Psoas muscle (tissue), 7 donors: ENCODE measurements at regions not wholly inside any gene's neighbourhood (a gene's known extent, or its start where the extent isn't known, plus 50 kb on each side); places are given as distances from the start of the nearest gene placed in this dataset.
A peak's percentile ranks its signal among the peaks of the same experiment; 100 is the strongest.

Experiments
- ATAC-seq, 4 donors: fragments of 200-7000 bp; cut with Tn5 transposase; one replicate each; pipeline ENCODE4 v1.9.1; 2020; ENCODE audit warnings: moderate library complexity in 3 of 4, mild to moderate bottlenecking in 2 of 4
- DNase-seq, 2 donors: peaks; one replicate each; pipeline ENCODE4 v3.0.0-alpha.2; 2020
- H3K27ac ChIP-seq: fragments of 200-600 bp; one replicate; pipeline ENCODE4 v1.8.0; 2022
- H3K27me3 ChIP-seq, 3 donors: fragments of 200-600 bp in 1 of 3; one replicate each; pipeline versions ENCODE4 v1.6.1 to v1.8.0; 2013 to 2022; ENCODE audit warnings: low read length in 2 of 3, mild to moderate bottlenecking in 2 of 3, moderate library complexity in 1 of 3; ENCODE audit not compliant: insufficient read depth in 3 of 3
- H3K36me3 ChIP-seq, 2 donors: fragments of 200-600 bp in 1 of 2; one replicate each; pipeline versions ENCODE4 v1.6.1 to v1.8.0; 2013 to 2022; ENCODE audit warnings: low read depth in 1 of 2, mild to moderate bottlenecking in 1 of 2, moderate library complexity in 1 of 2; ENCODE audit not compliant: insufficient read depth in 1 of 2
- H3K4me1 ChIP-seq: fragments of 200-600 bp; one replicate; pipeline ENCODE4 v1.8.0; 2022
- H3K4me3 ChIP-seq: fragments of 200-600 bp; one replicate; pipeline ENCODE4 v1.8.0; 2022; ENCODE audit warnings: mild to moderate bottlenecking
- H3K9me3 ChIP-seq: fragments of 200-600 bp; one replicate; pipeline ENCODE4 v1.8.0; 2022
- WGBS, 3 donors: extraction: QIAGEN DNeasy Blood & Tissue Kit; methylation state at CpG; one replicate each; pipeline versions ENCODE4 v1.1.6 to v1.1.7; 2013; 5-methylcytosine and 5-hydroxymethylcytosine counted together
- intact Hi-C, 2 donors: fragments of 100-400 bp; cut with DNase I; formaldehyde crosslinking; loops; one replicate each; pipeline versions ENCODE4 v1.11.0 to v1.14.2; 2022
- TF ChIP-seq, protein P1 (sequence below): fragments of 200-600 bp; IDR thresholded peaks from one replicate; pipeline ENCODE4 v1.8.0; 2022; ENCODE audit warnings: antibody characterized with exemption
- donor health status: healthy with polysubstance abuse.
- donor health status: DM: no; HTN: no; CAD: no; lungs with moderate emphysema.
- donor health status: Bipolar disorder and iron deficiency.
- donor health status: healthy.
- donor health status: DM: yes; HTN: yes; CAD: no.
- donor health status: DM: no; HTN: no; CAD: no.
- donor health status: DM: yes; HTN: yes; CAD: no.

DNA sequence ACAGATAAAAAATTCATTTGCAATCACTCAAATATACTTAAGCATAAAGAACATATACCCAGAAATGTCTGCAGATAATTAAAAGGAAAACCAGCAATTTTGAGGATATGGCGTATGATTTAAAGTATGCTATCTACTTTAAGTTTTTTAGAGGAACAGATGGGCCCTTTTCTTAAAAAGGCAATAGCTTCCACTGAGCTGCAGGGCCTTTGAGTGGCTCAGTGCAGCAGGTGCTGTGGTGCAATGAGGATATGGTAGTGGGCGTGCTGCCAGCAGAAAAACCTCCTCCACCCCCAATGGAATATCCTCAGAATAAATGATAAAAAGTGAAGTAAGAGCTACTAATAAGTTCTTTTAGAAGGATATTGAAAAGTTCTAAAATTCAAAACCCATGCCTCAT is 814.5 kb downstream of the MTRR start:
- H3K4me1 ChIP-seq = no peaks in the 10 kb centered on the region
- H3K4me3 ChIP-seq = no peak overlapping the region
- H3K27me3 ChIP-seq = no peaks in the 10 kb centered on the region
- TF ChIP-seq, protein P1, sequence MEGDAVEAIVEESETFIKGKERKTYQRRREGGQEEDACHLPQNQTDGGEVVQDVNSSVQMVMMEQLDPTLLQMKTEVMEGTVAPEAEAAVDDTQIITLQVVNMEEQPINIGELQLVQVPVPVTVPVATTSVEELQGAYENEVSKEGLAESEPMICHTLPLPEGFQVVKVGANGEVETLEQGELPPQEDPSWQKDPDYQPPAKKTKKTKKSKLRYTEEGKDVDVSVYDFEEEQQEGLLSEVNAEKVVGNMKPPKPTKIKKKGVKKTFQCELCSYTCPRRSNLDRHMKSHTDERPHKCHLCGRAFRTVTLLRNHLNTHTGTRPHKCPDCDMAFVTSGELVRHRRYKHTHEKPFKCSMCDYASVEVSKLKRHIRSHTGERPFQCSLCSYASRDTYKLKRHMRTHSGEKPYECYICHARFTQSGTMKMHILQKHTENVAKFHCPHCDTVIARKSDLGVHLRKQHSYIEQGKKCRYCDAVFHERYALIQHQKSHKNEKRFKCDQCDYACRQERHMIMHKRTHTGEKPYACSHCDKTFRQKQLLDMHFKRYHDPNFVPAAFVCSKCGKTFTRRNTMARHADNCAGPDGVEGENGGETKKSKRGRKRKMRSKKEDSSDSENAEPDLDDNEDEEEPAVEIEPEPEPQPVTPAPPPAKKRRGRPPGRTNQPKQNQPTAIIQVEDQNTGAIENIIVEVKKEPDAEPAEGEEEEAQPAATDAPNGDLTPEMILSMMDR = no peak
- no peak for DNase-seq
- no peaks in the 10 kb centered on the region for H3K9me3 ChIP-seq
- no peak for ATAC-seq
- WGBS, 3 donors = 55 to 76% (median 65%) methylated on average over 2 of the region's 2 CpGs
- intact Hi-C loops = no loop called here
- no peak overlapping the region for H3K27ac ChIP-seq
- no peaks in the 10 kb centered on the region for H3K36me3 ChIP-seq

DNA sequence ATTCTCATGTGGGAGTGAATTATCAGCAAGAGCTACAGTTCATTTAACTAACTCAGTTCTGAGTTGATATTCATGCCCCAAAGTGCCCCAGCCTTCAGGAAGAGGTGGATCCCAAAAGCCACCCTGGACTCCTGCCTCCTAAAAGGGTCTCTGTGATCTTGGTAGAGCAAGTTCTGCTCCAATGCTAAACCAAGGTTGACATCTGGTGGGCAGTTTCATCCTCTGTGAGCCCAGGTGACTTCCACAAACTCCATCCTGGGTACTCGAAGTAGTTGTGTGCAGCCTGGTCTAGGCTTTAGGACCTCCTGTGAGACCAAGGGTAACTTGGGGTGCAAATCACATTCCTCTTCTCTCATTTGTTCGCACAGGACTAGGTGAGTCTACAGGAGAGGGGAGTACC is 816.8 kb downstream of the MTRR start:
- no peak overlapping the region for H3K27ac ChIP-seq
- no peak overlapping the region for H3K4me3 ChIP-seq
- 83 to 92% (median 85%) methylated on average over 2 of the region's 2 CpGs for WGBS, 3 donors
- no peaks in the 10 kb centered on the region for H3K36me3 ChIP-seq
- ATAC-seq (no peak), DNase-seq (no peak)
- no peaks in the 10 kb centered on the region for H3K9me3 ChIP-seq
- no peaks in the 10 kb centered on the region for H3K27me3 ChIP-seq
- intact Hi-C loops = no loop called here
- no peaks in the 10 kb centered on the region for H3K4me1 ChIP-seq
- TF ChIP-seq, protein P1 = no peak

DNA sequence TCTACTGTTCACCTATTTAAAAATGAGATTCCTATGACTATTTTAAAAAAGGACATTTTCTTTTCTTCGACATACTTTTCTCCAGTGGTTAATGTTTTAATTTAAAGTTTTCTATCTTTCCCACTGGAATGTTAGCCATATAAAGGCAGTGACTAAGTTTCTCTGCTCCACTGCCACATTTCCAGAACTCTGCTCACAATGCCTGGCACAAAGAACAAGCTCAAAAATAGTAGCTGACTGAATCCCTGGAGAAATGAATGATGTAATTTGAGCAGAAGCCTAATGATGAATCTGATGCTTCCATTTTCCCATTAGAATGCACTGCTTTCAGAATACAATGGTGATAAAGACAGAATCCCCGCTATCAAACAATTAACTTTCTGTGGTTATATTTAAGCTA is 817.8 kb downstream of the MTRR start:
- H3K4me3 ChIP-seq = no peak overlapping the region
- H3K27me3 ChIP-seq = no peaks in the 10 kb centered on the region
- TF ChIP-seq, protein P1 = no peak
- 61 to 77% (median 74%) methylated on average over 2 of the region's 2 CpGs for WGBS, 3 donors
- no peak for DNase-seq
- peak in 1 of 4 donors; percentile 61 for ATAC-seq
- intact Hi-C loops = no loop called here
- H3K36me3 ChIP-seq = no peaks in the 10 kb centered on the region
- H3K27ac ChIP-seq = no peak overlapping the region
- no peaks in the 10 kb centered on the region for H3K9me3 ChIP-seq
- no peaks in the 10 kb centered on the region for H3K4me1 ChIP-seq

DNA sequence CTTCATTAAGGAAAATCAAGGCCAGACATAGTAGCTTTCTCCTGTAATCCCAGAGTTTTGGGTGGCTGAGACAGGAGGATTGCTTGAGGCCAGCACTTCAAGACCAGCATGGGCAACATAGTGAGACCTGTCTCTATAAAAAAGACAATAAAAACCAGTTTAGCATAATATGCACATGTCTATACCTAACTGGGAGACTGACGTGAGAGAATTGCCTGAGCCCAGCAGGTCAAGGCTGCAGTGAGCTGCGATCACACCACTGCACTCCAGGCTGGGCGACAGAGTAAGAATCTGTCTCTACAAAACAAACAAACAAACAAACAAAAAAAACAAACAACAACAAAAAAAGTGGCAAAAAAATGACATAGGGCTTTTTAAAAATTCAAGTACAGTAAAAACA is 820.8 kb downstream of the MTRR start:
- 65 to 78% (median 68%) methylated on average over 3 of the region's 3 CpGs for WGBS, 3 donors
- Histone ChIP-seq H3K4me1 (no peaks in the 10 kb centered on the region), H3K4me3 (no peak overlapping the region), H3K36me3 (no peaks in the 10 kb centered on the region), H3K27me3 (no peaks in the 10 kb centered on the region), H3K9me3 (no peaks in the 10 kb centered on the region), H3K27ac (no peak overlapping the region)
- intact Hi-C loops = no loop called here
- TF ChIP-seq, protein P1 = no peak
- no peak for DNase-seq
- no peak for ATAC-seq

DNA sequence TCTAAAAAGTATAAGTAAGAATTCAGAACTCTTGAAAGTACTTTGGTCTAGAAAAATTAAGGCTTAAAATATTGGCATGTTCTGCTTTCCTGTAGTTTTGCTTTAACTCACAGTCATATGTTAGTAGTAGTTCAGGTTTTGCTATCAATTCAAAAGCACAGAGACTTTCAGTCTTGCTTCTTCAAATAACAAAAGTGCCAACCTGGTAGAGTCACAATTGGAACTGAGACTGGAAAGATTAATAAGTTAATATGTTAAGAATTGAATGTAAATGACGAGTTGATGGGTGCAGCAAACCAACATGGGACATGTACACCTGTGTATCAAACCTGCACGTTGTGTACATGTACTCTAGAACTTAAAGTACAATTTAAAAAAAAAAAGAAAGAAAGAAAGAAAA is 822.3 kb downstream of the MTRR start:
- ATAC-seq (no peak), DNase-seq (no peak)
- Histone ChIP-seq H3K27ac (no peak overlapping the region), H3K27me3 (no peaks in the 10 kb centered on the region), H3K36me3 (no peaks in the 10 kb centered on the region), H3K9me3 (no peaks in the 10 kb centered on the region), H3K4me1 (no peaks in the 10 kb centered on the region), H3K4me3 (no peak overlapping the region)
- 66 to 77% (median 68%) methylated on average over 2 of the region's 2 CpGs for WGBS, 3 donors
- TF ChIP-seq, protein P1 = no peak
- intact Hi-C loops = no loop called here
